Esophagus muscularis mucosa (tissue), 4 donors: ENCODE measurements at regions not wholly inside any gene's neighbourhood (a gene's known extent, or its start where the extent isn't known, plus 50 kb on each side); places are given as distances from the start of the nearest gene placed in this dataset.

Source experiments
- DNase-seq: peaks from one replicate; pipeline ENCODE4 v3.0.0-alpha.2; 2017; ENCODE audit errors: extremely low spot score
- H3K27ac ChIP-seq, 4 donors: fragments of 200-600 bp; sonication (generic); replicated peaks in 1 of 4; 1 replicate in 3 of 4; 2 replicates in 1 of 4; pipeline ENCODE4 v1.5.1; 2016 to 2019; ENCODE audit warnings: mild to moderate bottlenecking in 1 of 4
- H3K27me3 ChIP-seq, 4 donors: fragments of 200-600 bp; sonication (generic); one replicate each; pipeline versions ENCODE4 v1.5.1 to v1.6.0; 2016 to 2019
- H3K36me3 ChIP-seq, 4 donors: fragments of 200-600 bp; sonication (generic); one replicate each; pipeline ENCODE4 v1.5.1; 2016 to 2019
- H3K4me1 ChIP-seq, 4 donors: fragments of 200-600 bp; sonication (generic); one replicate each; pipeline ENCODE4 v1.5.1; 2016 to 2019
- H3K4me3 ChIP-seq, 4 donors: fragments of 200-600 bp; sonication (generic); 1 replicate in 2 of 4; 2 replicates in 2 of 4; pipeline ENCODE4 v1.5.1; 2016 to 2019; ENCODE audit warnings: mild to moderate bottlenecking in 4 of 4, moderate library complexity in 1 of 4
- H3K9me3 ChIP-seq, 4 donors: fragments of 200-600 bp; sonication (generic); 1 replicate in 3 of 4; 2 replicates in 1 of 4; pipeline ENCODE4 v1.5.1; 2016 to 2019
- CTCF ChIP-seq, 3 experiments: fragments of 200-600 bp in 2 of 3; fragments of 450-650 bp in 1 of 3; sonication (generic) in 2 of 3; IDR thresholded peaks; one replicate each; pipeline ENCODE4 v1.5.1; 2017 to 2019; ENCODE audit warnings: antibody characterized with exemption in 3 of 3, mild to moderate bottlenecking in 2 of 3, moderate library complexity in 1 of 3
- EP300 ChIP-seq: sonication (generic); formaldehyde crosslinking; IDR thresholded peaks from one replicate; pipeline ENCODE4 v1.6.1; 2017; ENCODE audit warnings: antibody characterized with exemption
- POLR2A ChIP-seq: fragments of 450-650 bp; IDR thresholded peaks from one replicate; pipeline ENCODE4 v1.6.1; 2017; ENCODE audit warnings: antibody characterized with exemption, moderate library complexity, mild to moderate bottlenecking, low read depth
- POLR2AphosphoS5 ChIP-seq, 2 donors: sonication (generic); formaldehyde crosslinking; IDR thresholded peaks; one replicate each; pipeline ENCODE4 v1.6.1; 2017; ENCODE audit warnings: antibody characterized with exemption in 2 of 2
- WGBS: methylation state at CpG from one replicate; pipeline ENCODE4 v1.1.5; 2018; 5-methylcytosine and 5-hydroxymethylcytosine counted together
- intact Hi-C: fragments of 100-400 bp; cut with DNase I; formaldehyde crosslinking; loops from one replicate; pipeline ENCODE4 v1.15.1; 2023

DNA sequence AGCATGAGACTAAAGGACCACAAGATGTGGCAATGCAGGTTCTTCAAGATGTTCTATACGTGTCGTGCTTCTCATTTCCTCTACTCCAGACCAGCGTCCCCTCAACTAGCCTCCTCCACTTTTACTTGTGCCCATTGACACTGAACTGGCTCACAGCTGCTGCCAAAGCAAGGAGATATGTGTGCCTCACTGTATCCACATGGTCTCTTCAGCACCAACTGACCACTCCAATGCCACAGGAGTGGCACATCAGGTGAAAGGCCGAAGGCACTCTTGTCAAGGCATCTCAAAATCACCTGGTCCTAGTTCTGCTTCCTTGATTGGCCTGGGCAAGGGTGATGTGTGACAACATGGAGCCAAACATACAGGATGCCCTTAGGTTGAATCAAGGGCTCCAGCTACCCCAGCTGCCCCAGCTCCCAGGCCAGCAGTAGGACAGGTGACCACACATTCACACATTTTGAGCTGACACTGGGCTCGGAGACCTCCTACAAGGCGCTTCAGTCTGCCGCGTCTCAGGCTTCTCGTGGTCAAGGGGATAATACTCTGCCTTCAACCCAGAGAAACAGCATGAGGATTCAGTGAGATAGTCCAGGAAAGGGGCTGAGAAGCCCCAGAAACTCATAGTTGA is 205.2 kb upstream of the CDH4 start:
- peaks cover 0 to 3% (median 0%) of the 10 kb centered on the region in 4 donors for H3K27me3 ChIP-seq
- no peaks in the 10 kb centered on the region for H3K9me3 ChIP-seq
- no peaks in the 10 kb centered on the region for H3K4me1 ChIP-seq
- no peaks in the 10 kb centered on the region for H3K36me3 ChIP-seq
- 88% methylated on average over 9 of the region's 9 CpGs for WGBS
- DNase-seq: no peak
- TF ChIP-seq POLR2A (no peak), EP300 (no peak), POLR2AphosphoS5 (IDR thresholded peaks at IDR 0.05) (no peak), CTCF (IDR thresholded peaks at IDR 0.05) (no peak)
- no peak overlapping the region for H3K27ac ChIP-seq
- H3K4me3 ChIP-seq: no peak overlapping the region
- intact Hi-C loops: no loop called here

DNA sequence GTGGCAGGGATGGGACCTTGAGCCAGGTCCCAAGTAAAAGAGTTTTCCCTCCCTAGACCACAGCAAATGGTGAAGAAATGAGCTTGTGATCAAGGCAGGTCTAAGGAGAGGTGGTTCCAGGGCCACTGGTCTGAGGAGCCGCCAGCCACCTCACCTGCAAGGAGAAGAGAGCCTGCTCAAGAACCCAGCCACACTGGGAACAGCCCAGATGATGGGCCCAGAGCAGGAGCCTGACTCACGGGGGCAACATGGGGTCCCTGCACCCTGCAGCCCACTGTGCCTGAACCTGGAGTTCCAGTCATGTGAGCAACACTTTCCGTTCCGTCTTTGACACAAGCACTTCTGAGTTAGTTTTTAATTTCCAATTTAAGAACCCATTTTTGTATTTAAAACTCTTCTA is 204.5 kb upstream of the CDH4 start:
- Histone ChIP-seq H3K36me3 (no peaks in the 10 kb centered on the region), H3K27ac (no peak overlapping the region), H3K9me3 (no peaks in the 10 kb centered on the region), H3K4me1 (peaks cover 0 to under 1% (median under 1%) of the 10 kb centered on the region in 4 donors), H3K27me3 (peaks cover 0 to 3% (median 0%) of the 10 kb centered on the region in 4 donors), H3K4me3 (no peak overlapping the region)
- no peak for DNase-seq
- intact Hi-C loops: no loop called here
- TF ChIP-seq POLR2A (no peak), POLR2AphosphoS5 (IDR thresholded peaks at IDR 0.05) (no peak)
- 100% methylated on average over 2 of the region's 4 CpGs for WGBS

DNA sequence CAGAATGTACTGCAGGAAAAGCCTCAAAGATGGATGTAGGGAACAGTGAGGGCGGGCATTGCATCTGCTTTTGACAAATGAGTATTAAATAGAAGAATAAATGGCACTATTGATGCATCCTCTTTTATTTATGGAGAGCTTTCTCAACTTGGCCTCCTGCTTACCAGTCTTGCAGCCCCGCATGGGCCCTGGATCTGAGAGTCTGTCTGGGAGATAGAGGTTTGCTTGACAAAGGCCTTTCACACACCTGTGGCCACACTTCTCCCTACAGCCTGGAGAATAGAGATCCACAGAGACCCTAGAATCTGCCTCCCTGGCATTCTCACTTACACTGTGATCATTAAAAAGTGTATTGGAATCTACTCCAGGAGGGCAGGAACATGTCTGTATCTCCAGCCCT is 203.8 kb upstream of the CDH4 start:
- no peak for DNase-seq
- intact Hi-C loops: no loop called here
- Histone ChIP-seq H3K27me3 (peaks cover 0 to 3% (median 0%) of the 10 kb centered on the region in 4 donors), H3K27ac (no peak overlapping the region), H3K36me3 (no peaks in the 10 kb centered on the region), H3K9me3 (no peaks in the 10 kb centered on the region), H3K4me1 (peaks cover 0 to 9% (median 8%) of the 10 kb centered on the region in 4 donors), H3K4me3 (no peak overlapping the region)
- no peak for TF ChIP-seq POLR2AphosphoS5 (IDR thresholded peaks at IDR 0.05)
- TF ChIP-seq CTCF (IDR thresholded peaks at IDR 0.05): no peak
- TF ChIP-seq EP300: no peak
- TF ChIP-seq POLR2A: no peak
- WGBS: 83% methylated on average over 2 of the region's 2 CpGs

GRCh38 chr20:61049684-61050083 is 202.4 kb upstream of the CDH4 start:
- Histone ChIP-seq H3K4me1 (peaks cover 0 to 17% (median 16%) of the 10 kb centered on the region in 4 donors), H3K9me3 (no peaks in the 10 kb centered on the region), H3K27ac (no peak overlapping the region), H3K27me3 (no peaks in the 10 kb centered on the region), H3K36me3 (no peaks in the 10 kb centered on the region), H3K4me3 (no peak overlapping the region)
- intact Hi-C loops: no loop called here
- 77% methylated on average over 6 of the region's 9 CpGs for WGBS
- DNase-seq: no peak
- no peak for TF ChIP-seq CTCF (IDR thresholded peaks at IDR 0.05)
- TF ChIP-seq POLR2AphosphoS5 (IDR thresholded peaks at IDR 0.05): no peak
- TF ChIP-seq EP300: no peak
- no peak for TF ChIP-seq POLR2A

- Histone ChIP-seq H3K4me1 (peaks cover 0 to 20% (median 16%) of the 10 kb centered on the region in 4 donors), H3K27me3 (no peaks in the 10 kb centered on the region), H3K27ac (no peak overlapping the region), H3K4me3 (no peak overlapping the region), H3K36me3 (no peaks in the 10 kb centered on the region), H3K9me3 (no peaks in the 10 kb centered on the region)
- DNase-seq: no peak
- TF ChIP-seq EP300: no peak
- TF ChIP-seq POLR2A: no peak
- TF ChIP-seq CTCF (IDR thresholded peaks at IDR 0.05): no peak
- no peak for TF ChIP-seq POLR2AphosphoS5 (IDR thresholded peaks at IDR 0.05)
- 82% methylated on average over 6 of the region's 8 CpGs for WGBS
- intact Hi-C loops: no loop called here
Measured at GRCh38 chr20:61050336-61050890, 201.6 kb upstream of the CDH4 start.
